GM18499 (cell line): ENCODE measurements at regions not wholly inside any gene's neighbourhood (a gene's known extent, or its start where the extent isn't known, plus 50 kb on each side); places are given as distances from the start of the nearest gene placed in this dataset.

Source experiments
- ATAC-seq: cut with Tn5 transposase; IDR thresholded peaks from one replicate; pipeline ENCODE4 v1.9.1; 2021; ENCODE audit warnings: moderate number of reproducible peaks; ENCODE audit not compliant: insufficient read depth, unreplicated experiment

DNA sequence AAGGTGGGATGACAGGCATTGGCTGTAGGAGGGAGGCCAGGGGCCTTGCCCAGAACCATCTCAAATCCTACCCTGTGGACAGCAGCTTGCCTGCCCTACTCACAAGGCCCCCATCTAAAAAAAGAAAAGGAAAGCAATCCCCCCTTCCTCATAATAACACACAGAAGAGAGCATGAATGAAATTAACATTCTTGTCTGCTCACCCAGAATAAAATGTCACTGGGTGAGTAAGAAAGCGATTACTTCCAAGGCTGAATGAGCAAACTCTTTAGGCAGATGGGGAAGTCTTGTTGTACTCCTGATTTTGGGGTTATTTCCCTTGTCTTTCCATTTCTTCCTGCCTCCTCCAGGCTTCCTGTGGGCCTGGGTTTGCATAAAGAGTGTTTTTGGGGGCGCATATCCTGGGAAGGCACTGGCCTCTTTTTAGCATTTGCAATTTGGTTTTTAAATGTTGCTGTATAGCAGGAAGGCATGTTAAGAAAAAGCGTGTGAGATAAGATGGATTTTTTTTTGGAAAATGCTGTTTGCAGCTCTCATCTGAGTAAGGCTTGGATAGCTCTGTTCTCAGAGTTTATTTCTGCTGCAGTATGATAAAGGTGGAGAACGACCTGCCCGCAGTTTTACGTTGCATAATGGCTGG lies 248.3 kb upstream of the GATB start:
- no peak for ATAC-seq

DNA sequence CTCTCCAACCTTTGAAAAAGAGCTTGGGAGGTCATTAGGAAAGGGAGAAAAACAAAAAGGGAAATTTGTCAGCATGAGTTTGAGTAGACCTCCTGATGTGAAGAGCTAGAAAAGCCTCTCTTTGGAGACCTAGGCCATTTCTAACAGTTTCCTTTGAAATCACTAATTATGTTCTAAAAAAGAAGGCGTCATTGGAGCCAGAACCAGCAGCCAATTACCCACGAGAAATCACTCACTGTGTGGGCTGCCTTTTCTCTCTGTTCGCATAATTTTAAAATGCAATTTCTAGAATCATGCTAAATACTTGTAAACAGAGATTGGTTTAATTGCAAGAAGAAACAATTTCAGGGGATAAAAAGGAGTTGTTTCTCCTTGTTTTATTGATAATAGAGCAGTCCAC lies 246.3 kb upstream of the GATB start:
- ATAC-seq = no peak

DNA sequence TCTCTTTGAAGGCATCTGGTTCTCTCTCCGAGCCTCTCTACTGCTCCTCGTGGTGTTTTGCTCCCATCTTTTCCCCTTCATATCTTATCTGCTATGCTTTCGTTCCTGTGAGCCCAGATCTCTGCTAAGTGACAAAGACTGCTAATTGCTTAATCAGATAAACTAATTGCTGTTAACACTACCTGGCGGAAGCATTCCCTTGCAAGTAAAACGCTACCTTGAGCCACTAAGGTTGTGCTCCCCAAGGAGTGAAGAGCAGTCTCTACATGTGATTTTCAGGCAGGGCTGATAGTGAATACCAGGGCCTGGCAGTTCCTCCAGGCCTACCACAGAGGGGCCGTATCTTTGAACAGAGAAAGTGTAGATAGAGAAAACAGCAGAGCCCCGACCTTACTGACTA lies 244.0 kb upstream of the GATB start:
- ATAC-seq = no peak

DNA sequence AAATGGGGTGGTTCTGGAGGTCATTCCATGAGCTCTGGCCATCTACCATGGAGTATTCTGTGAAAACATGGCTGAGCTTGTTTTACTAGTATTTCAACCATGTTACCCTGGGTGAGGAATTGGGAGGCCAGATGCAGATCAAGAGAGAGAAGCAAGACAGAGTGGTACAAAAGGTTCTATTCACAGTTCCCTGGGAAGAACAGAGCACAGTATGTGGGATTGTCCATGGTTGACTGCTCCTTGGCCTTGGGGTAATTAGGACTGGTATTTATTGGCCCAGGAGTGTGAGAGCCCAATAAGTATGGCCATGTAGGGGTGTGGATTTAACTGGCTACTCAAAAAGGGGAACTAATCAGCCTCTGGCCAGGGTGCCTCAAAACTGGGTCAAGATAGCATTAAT lies 239.7 kb upstream of the GATB start:
- no peak for ATAC-seq

DNA sequence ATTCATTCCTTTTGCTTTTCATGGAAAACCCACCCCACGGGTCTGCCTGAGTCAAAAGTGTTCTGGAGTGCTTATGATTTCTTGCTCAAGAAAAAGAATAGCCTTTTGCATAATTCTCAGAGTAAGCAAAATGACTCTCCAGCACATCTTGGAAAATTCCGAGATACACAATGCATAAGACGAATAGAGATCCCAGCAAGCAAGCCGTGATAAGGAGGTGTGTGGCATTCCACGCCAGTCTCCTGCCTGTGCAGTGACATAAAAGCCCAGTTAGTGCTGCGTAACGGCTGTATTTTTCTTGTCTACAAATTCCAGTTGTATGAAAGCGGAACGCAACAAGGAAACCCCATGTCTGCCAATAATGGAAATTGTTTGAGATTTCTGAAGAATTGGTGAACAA lies 237.9 kb upstream of the GATB start:
- ATAC-seq = no peak

DNA sequence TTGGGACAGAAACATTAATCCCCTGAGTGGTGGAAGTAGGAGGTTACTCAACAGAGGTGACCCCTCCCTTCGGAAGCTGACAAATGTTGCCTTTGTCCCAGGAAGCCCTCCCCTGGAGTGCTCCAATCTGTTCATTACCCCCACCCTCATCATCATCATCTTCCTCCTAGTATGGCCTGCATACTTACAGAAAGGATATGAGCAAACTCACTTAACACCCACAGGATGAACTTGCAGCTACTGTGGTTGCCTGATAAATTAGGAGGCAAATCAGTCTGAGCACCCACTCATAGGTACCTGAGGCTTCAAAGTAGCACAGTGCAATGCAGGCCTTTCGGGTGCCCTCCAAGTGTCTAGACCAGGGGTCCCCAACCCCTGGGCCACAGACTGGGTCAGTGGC lies 236.7 kb upstream of the GATB start:
- no peak for ATAC-seq

DNA sequence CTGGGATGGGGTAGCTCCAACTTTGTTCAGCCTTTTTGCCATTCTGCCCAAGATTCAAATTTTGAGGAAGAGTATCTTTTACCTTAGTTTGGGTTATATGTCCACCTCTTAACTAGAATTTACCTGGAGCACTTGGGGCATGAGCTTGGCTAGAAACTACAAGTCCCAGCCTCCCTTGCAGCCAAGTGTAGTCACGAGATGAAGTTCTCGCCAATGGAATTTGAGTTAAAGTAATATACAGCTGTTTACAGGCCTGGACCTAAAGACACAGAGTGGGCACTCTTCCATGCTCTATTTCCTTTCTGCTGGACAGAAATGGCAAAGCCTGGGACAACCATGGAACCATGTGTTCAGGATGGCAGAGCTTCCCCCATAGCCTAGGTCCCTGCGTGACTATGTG lies 233.6 kb upstream of the GATB start:
- no peak for ATAC-seq

DNA sequence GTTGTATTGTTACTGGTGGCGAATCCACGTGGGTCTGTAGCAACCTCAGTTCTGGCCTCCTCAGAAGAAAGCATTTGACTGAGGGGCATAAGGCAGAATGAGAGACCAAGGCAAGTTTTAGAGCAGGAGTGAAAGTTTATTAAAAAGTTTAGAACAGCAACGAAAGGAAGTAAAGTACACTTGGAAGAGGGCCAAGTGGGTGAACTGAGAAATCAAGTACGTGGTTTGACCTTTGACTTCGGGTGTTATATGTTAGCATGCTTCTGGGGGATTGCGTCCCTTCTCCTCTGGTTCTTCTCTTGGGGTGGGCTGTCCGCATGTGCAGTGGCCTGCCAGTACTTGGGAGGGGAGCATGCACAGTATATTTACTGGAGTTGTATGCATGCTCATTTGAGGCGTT lies 232.7 kb upstream of the GATB start:
- ATAC-seq = no peak

DNA sequence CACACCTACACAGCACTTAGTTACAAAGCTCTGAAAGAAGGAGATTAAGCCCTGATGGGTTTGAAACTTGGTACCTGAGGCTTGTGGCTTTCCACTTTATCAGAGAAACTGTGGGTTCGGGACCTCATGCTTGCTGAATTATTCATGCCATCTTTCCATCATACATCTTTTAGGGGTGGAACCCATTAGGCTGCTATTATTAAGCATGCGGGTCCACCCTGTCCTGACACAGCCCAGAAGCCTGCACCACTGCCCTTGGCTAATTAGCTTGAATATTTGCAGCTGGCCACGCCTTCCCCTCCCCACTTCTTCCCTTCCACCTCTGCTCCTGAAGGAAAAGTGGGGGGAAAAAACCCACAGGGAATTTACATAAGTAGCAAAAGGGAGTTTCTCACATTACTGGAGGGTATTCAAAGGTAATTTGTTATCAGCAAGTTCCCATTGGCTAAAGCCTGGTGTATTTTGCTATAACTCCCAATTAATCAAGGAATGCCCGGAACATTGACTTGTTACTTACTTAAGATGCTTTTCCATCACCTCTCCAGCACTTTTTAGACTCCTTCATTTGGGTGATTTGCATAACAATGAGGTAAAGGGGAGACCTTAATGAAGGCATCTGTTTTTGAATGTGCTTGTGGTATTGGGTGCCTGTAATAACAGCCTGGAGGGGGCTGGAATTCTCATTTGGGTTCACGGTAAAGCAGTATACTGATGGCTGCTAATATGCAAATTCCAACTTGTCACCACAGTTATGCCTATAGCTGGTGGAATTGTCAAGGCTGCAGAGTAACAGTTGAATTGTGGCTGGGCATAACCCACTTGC lies 231.7 kb upstream of the GATB start:
- ATAC-seq = no peak

DNA sequence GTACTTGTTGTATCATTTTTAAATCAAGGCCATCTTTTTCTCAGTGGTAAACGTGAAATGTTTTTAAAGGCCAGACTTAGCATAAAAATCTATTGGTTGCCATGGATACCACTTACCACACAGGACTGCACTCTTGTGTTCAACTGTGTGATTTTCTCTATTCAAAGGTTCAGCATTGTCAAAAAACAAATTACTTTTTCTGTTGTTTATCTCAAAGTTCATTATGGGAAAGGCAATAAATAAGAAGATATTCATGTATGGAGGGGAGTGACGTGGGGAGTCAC lies 231.0 kb upstream of the GATB start:
- no peak for ATAC-seq

DNA sequence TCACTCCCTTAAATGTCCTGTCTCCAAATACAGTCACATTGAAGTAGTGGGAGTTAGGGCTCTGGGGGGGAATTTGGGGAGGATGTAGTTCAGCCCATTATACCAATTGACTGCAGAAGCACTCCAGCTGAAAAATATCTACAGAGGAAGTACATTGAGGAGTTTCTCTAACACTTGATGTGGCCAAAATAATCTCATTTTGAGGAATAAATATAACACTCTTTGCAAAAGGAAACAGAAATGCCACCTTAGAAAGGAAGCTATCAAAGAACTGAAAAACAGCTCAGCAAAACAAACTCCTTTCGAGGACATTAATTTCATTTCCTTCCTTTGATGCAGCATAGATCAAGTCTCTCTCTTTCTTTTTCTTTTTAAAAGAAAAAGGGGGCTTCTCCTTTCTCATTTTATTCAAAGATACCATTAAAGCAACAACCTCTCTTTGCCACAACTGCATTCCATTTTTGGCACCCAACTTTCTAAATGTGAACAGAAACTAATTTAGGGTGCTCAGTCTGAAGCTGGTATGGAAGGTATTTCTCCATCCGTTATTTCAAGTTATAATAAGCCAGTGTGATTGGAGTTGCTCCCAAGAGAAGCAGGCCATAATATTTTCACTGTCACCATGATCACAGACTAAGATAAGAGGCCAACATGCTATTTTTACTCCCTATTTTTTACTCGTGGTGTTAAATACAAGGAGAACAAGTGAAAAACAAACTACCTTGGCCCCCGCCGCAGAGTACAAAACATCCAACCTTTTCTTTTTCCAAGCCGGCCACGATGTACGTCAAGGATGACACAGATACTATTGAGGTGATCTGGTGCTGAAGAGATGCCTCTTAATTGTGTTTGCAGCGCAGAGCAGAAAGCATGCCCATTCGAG lies 230.4 kb upstream of the GATB start:
- ATAC-seq = no peak

DNA sequence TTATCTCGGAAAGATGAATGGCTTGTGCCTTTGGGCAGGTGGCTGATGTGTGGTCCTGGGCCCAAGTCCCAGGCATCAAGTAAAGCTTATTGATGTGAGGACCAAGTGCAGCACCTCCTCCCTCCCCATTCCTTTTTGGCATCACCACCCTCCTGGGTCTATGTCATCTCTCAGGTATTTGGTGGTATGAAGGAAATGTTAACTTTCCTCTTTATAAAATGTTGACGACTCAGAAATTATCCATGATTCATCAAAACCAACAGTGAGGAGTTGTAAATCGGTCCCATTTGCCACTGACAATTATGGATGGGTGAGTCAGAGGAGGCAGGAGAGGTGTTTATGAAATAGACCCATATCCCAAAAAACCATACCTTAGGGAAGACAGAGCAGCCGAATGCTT lies 229.4 kb upstream of the GATB start:
- no peak for ATAC-seq

DNA sequence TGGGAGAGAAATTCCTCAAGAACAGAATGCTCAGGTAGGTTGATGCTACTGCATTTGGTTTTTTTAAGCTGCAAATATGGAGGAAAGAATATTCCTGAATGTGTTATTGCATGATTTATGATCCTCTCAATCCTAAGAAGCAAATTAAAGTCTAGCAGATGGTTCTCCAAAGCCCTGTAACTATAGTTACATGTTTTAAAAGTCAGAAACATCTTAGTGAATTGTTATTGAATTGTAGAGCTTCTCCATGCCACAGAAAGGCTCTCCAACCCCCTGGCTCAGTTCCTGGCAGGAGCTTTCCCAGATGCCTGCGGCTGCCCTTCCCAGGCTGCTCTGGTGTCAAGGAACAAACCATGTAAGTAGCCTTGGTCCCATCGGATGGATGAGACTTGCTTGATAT lies 227.8 kb upstream of the GATB start:
- no peak for ATAC-seq

DNA sequence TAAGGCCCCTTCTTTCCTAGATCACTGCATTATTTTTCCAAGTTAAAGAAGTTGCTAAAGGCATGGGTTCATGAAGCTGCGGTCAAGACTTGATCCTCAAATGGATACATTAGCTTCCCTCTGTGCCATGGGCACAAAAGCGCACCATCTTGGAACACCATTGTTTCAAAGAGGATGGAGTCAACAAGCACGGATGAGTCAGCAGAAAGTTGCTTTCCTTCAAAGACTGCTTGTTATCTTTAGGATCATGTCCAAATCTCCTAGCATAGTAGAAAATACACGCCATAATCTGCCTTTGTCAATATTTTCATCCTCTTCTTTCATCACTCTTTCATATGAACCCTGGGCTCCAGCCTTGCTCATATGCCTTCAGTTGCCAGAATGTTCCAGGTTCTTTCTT lies 226.8 kb upstream of the GATB start:
- ATAC-seq = no peak

DNA sequence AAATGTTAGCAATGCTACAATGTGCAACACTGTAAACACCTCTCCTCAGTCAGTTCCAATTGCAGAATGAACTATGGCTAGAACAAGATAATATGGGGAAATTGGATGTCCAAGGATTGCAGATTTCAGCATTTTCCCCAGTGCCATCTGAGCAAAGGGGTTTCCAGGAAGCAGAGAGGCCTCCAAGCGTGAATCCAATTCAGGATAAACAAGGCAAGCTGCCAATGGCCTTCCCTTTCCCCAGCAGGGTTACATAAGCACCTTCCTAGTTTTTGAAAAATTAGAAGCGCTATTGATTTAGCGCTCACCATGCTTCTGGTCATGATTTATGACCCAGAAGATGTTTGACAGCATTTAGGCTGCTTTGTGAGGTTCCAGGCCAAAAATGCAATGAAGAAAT lies 223.0 kb upstream of the GATB start:
- ATAC-seq = no peak

DNA sequence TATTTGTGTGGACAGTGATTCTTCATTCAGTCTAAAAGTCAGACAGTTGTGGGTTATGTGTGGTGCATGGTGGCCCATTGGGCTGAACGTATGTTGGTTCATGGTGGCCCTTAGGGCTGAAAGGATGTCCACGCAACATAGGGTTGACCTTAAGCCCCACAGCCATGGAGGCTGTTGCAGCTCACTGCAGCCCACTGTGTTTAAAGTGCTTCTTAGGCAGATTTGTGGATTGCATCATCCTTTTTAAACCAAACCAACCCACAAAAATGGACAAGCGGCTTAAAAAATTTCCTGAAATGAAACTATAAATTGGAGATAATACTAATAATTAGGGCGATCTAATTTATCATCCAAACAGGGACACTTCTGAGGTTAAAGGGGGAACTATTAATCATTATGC lies 219.0 kb upstream of the GATB start:
- ATAC-seq = no peak

DNA sequence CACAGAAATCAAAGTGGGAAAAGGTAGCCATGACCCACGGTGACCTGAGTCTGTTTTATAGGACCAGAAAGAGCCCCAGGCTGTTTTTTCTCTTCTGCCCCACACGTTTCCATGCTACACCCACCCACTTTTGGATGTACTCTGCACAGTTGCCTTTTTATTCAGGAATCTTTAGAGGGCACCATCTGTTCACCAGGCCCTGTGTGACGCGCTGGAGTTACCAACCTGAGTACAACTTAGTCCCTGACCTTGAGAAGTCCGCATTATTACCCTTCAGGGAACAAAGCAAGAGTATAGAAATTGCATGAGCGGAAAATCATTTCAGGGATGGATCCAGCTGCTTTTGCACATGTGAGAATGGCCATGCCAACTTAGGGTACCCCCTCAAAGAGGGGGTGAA lies 207.8 kb upstream of the GATB start:
- no peak for ATAC-seq

DNA sequence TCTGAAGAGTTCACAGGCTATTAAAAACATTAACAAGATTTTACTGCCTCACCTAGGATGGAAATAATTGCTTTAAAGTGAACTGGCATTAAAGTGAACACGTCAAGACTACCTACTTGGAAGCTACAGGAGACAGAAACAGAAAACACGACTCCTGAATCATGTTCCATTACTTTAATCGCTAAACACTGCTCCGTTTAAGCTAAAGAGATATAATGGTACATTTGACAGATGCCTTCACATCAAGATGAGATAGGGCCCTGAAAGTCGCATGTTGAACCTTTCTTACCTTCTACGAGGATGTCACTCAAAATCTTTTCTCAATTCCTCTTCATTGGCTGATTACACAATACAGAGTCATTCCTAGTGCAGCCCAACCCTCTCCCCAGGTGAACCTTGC lies 206.3 kb upstream of the GATB start:
- ATAC-seq = no peak

DNA sequence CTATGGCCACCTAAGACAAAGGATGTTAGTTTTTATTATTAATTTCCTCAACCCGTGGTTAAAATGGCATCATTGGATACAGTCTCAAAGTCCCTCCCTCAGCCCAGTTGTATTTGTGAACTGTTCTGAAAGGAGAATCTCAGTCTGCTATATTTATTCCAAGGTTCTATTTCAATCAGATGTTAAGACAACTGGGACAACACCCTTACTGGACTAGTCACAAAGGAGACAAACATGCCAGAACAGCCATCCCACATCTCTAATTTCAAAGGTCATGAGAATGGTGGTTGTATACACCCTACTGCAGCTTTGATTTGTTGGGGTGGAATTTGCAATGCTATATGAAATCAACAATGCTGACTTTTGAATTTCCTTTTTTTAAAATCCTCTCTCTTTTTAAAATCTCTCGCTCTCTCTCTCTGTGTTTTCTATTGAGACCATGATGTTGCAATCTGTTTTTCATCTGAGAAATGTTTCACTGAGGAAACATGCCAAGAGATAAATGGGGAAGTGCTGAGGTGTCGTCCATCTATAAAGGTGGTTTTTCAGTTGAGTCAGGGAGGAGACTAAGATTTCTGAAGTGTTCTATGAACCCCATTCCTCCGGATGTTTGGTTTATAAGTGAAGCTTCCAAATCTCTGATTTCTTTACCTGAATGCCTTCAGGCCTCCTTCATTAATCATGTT lies 201.5 kb upstream of the GATB start:
- no peak for ATAC-seq

DNA sequence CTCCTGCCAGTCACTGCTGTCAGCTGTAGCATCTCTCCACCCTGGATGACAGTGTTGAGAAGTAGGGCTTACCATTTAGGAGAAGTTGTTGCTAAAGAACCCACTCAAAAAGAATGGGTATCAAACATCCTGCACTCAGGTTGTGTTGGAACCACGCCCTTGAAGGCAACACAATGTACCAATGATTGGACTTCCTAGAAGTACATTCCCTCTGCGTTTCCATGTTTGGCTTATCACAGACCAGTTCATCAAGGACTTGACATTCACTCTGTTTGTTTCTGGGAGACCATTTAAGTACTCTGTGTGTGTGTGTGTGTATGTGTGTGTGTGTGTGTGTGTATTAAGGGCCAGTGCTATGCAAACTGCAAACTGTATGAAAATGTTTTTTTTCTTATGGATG lies 200.6 kb upstream of the GATB start:
- ATAC-seq = no peak
